CD14-positive monocyte (primary cell): ENCODE measurements at regions not wholly inside any gene's neighbourhood (a gene's known extent, or its start where the extent isn't known, plus 50 kb on each side); places are given as distances from the start of the nearest gene placed in this dataset.

ENCODE experiments used
- DNase-seq, 3 donors: peaks; one replicate each; pipeline ENCODE4 v3.0.0-alpha.2; 2011 to 2022
- H2AFZ ChIP-seq: 2 replicates; pipeline ENCODE4 v1.6.0; 2012; ENCODE audit warnings: mild to moderate bottlenecking, low read depth, low read length, inconsistent platforms; ENCODE audit not compliant: insufficient read depth, poor library complexity, severe bottlenecking
- H3K27ac ChIP-seq, 2 donors: 1 replicate in 1 of 2; 2 replicates in 1 of 2; pipeline ENCODE4 v1.5.1; 2012 to 2013; ENCODE audit warnings: low read length in 2 of 2, control low read depth in 1 of 2, inconsistent platforms in 1 of 2, low read depth in 1 of 2, mild to moderate bottlenecking in 1 of 2
- H3K27me3 ChIP-seq, 2 donors: one replicate each; pipeline versions ENCODE4 v1.6.0 to v1.6.1; 2011 to 2013; ENCODE audit warnings: low read length in 2 of 2; ENCODE audit not compliant: control insufficient read depth in 2 of 2, insufficient read depth in 2 of 2
- H3K36me3 ChIP-seq, 2 donors: replicated peaks in 1 of 2; 1 replicate in 1 of 2; 2 replicates in 1 of 2; pipeline versions ENCODE4 v1.5.1 to v1.6.1; 2012 to 2013; ENCODE audit warnings: low read length in 2 of 2, control low read depth in 1 of 2, inconsistent platforms in 1 of 2, mild to moderate bottlenecking in 1 of 2; ENCODE audit not compliant: insufficient read depth in 2 of 2, control insufficient read depth in 1 of 2
- H3K4me1 ChIP-seq, 2 donors: 1 replicate in 1 of 2; 2 replicates in 1 of 2; pipeline versions ENCODE4 v1.5.1 to v1.6.1; 2012 to 2013; ENCODE audit warnings: low read length in 2 of 2, control low read depth in 1 of 2, inconsistent platforms in 1 of 2, mild to moderate bottlenecking in 1 of 2, moderate library complexity in 1 of 2; ENCODE audit not compliant: insufficient read depth in 2 of 2, control insufficient read depth in 1 of 2
- H3K4me2 ChIP-seq: replicated peaks from 2 replicates; pipeline ENCODE3; 2012; ENCODE audit warnings: low read length, moderate library complexity, mild to moderate bottlenecking; ENCODE audit not compliant: poor library complexity, severe bottlenecking; ENCODE audit errors: extremely low read depth
- H3K4me3 ChIP-seq, 3 experiments: fragments of 200-600 bp in 1 of 3; sonication (generic) in 1 of 3; replicated peaks in 1 of 3; 1 replicate in 2 of 3; 2 replicates in 1 of 3; pipeline ENCODE4 v1.5.1; 2011 to 2013; ENCODE audit warnings: low read length in 3 of 3, mild to moderate bottlenecking in 3 of 3, control low read depth in 2 of 3, low read depth in 2 of 3, inconsistent platforms in 1 of 3, moderate library complexity in 1 of 3
- H3K79me2 ChIP-seq: 2 replicates; pipeline ENCODE4 v1.6.0; 2012; ENCODE audit warnings: mild to moderate bottlenecking, control low read depth, inconsistent platforms, low read length, moderate library complexity; ENCODE audit not compliant: insufficient read depth
- H3K9ac ChIP-seq: 2 replicates; pipeline ENCODE4 v1.6.0; 2017; ENCODE audit warnings: low read length, mild to moderate bottlenecking; ENCODE audit not compliant: insufficient read depth, poor library complexity, severe bottlenecking
- H3K9me3 ChIP-seq, 2 donors: replicated peaks in 1 of 2; 1 replicate in 1 of 2; 2 replicates in 1 of 2; pipeline versions ENCODE4 v1.5.1 to v1.6.1; 2012 to 2013; ENCODE audit warnings: low read length in 2 of 2, control low read depth in 1 of 2; ENCODE audit not compliant: control insufficient read depth in 1 of 2, insufficient read depth in 1 of 2
- H4K20me1 ChIP-seq: 2 replicates; pipeline ENCODE4 v1.6.0; 2012; ENCODE audit warnings: mild to moderate bottlenecking, low read length, control low read depth, moderate library complexity; ENCODE audit not compliant: insufficient read depth
- H3K27ac Mint-ChIP-seq, 7 donors: one replicate each; pipeline ENCODE4 v1.8.0; 2020; ENCODE audit warnings: mild to moderate bottlenecking in 7 of 7, mixed read lengths in 7 of 7, moderate library complexity in 6 of 7, inconsistent platforms in 2 of 7
- H3K27me3 Mint-ChIP-seq, 3 donors: one replicate each; pipeline ENCODE4 v1.8.0; 2021 to 2022; ENCODE audit warnings: low read depth in 3 of 3, mild to moderate bottlenecking in 3 of 3, mixed read lengths in 3 of 3, moderate library complexity in 3 of 3, inconsistent platforms in 1 of 3
- H3K36me3 Mint-ChIP-seq, 2 donors: one replicate each; pipeline ENCODE4 v1.8.0; 2020; ENCODE audit warnings: mixed read lengths in 2 of 2, inconsistent platforms in 1 of 2, mild to moderate bottlenecking in 1 of 2
- H3K4me1 Mint-ChIP-seq: one replicate; pipeline ENCODE4 v1.8.0; 2020; ENCODE audit warnings: mild to moderate bottlenecking, mixed read lengths
- H3K4me3 Mint-ChIP-seq, 2 donors: one replicate each; pipeline ENCODE4 v1.8.0; 2020; ENCODE audit warnings: mild to moderate bottlenecking in 2 of 2, mixed read lengths in 2 of 2, moderate library complexity in 1 of 2
- H3K9me3 Mint-ChIP-seq, 7 donors: one replicate each; pipeline ENCODE4 v1.8.0; 2020 to 2022; ENCODE audit warnings: mixed read lengths in 7 of 7, mild to moderate bottlenecking in 6 of 7, moderate library complexity in 6 of 7, inconsistent platforms in 2 of 7
- WGBS: methylation state at CpG from one replicate; pipeline ENCODE4 v1.1.5; 2013; ENCODE audit warnings: missing lambda C conversion rate; ENCODE audit not compliant: insufficient coverage; 5-methylcytosine and 5-hydroxymethylcytosine counted together
- intact Hi-C, 2 donors: fragments of 100-400 bp; cut with micrococcal nuclease; formaldehyde crosslinking; loops; one replicate each; pipeline versions ENCODE4 v1.15.0 to v1.15.1; 2023
- TF ChIP-seq, protein P1 (sequence below): fragments of 200-600 bp; IDR thresholded peaks from one replicate; pipeline ENCODE4 v1.8.0; 2022; ENCODE audit warnings: antibody characterized with exemption, mild to moderate bottlenecking

DNA sequence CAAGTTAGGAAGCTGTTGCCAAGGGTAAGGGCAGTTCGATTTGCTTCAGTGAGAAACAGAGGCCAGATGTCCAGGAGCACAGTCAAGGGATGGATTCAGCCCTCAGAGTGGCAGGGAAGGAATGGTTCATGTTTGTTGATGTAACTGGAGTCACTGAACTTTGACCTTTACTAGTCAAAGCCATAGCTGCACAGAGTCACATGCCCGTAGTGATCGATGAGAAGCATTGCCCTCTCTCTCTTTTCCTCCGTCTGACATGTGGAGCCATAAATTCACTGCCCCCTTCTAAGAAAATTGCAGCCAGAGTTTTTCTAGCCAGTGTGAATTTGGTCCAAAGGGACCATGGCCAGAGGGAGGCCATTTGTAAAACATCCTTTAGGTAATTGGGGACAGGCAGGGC is 124.1 kb upstream of the MTNR1B start:
- Mint-ChIP-seq H3K36me3 (no peaks in the 10 kb centered on the region), H3K27me3 (peaks cover 0 to 2% (median 0%) of the 10 kb centered on the region in 3 donors), H3K9me3 (peaks cover 0 to 2% (median 0%) of the 10 kb centered on the region in 7 donors), H3K4me3 (no peak overlapping the region), H3K4me1 (no peaks in the 10 kb centered on the region), H3K27ac (no peak overlapping the region)
- TF ChIP-seq, protein P1, sequence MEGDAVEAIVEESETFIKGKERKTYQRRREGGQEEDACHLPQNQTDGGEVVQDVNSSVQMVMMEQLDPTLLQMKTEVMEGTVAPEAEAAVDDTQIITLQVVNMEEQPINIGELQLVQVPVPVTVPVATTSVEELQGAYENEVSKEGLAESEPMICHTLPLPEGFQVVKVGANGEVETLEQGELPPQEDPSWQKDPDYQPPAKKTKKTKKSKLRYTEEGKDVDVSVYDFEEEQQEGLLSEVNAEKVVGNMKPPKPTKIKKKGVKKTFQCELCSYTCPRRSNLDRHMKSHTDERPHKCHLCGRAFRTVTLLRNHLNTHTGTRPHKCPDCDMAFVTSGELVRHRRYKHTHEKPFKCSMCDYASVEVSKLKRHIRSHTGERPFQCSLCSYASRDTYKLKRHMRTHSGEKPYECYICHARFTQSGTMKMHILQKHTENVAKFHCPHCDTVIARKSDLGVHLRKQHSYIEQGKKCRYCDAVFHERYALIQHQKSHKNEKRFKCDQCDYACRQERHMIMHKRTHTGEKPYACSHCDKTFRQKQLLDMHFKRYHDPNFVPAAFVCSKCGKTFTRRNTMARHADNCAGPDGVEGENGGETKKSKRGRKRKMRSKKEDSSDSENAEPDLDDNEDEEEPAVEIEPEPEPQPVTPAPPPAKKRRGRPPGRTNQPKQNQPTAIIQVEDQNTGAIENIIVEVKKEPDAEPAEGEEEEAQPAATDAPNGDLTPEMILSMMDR = no peak
- H3K4me2 ChIP-seq = no peak overlapping the region
- H3K27ac ChIP-seq = no peak overlapping the region
- no peaks in the 10 kb centered on the region for H3K36me3 ChIP-seq
- H3K79me2 ChIP-seq = no peaks in the 10 kb centered on the region
- intact Hi-C loops = no loop called here
- no peaks in the 10 kb centered on the region for H4K20me1 ChIP-seq
- no peak overlapping the region for H2AFZ ChIP-seq
- H3K9ac ChIP-seq = no peak overlapping the region
- H3K27me3 ChIP-seq = no peaks in the 10 kb centered on the region
- H3K4me1 ChIP-seq = no peaks in the 10 kb centered on the region
- no peak for DNase-seq
- 73% methylated on average over 1 of the region's 4 CpGs for WGBS
- H3K4me3 ChIP-seq = no peak overlapping the region
- H3K9me3 ChIP-seq = no peaks in the 10 kb centered on the region

GRCh38 chr11:92845805-92846204 is 123.6 kb upstream of the MTNR1B start:
- Mint-ChIP-seq H3K27me3 (peaks cover 0 to 2% (median 0%) of the 10 kb centered on the region in 3 donors), H3K9me3 (peaks cover 0 to 2% (median 0%) of the 10 kb centered on the region in 7 donors), H3K4me3 (no peak overlapping the region), H3K27ac (no peak overlapping the region), H3K36me3 (no peaks in the 10 kb centered on the region), H3K4me1 (no peaks in the 10 kb centered on the region)
- 50% methylated on average over 2 of the region's 2 CpGs for WGBS
- H3K79me2 ChIP-seq = no peaks in the 10 kb centered on the region
- intact Hi-C loops = no loop called here
- H2AFZ ChIP-seq = no peak overlapping the region
- H3K36me3 ChIP-seq = no peaks in the 10 kb centered on the region
- H3K27ac ChIP-seq = no peak overlapping the region
- no peaks in the 10 kb centered on the region for H3K4me1 ChIP-seq
- TF ChIP-seq, protein P1 = no peak
- H3K9ac ChIP-seq = no peak overlapping the region
- no peak overlapping the region for H3K4me3 ChIP-seq
- H3K4me2 ChIP-seq = no peak overlapping the region
- DNase-seq = no peak
- H4K20me1 ChIP-seq = no peaks in the 10 kb centered on the region
- no peaks in the 10 kb centered on the region for H3K9me3 ChIP-seq
- no peaks in the 10 kb centered on the region for H3K27me3 ChIP-seq
